ENCODE measurements at regions not wholly inside any gene's neighbourhood (a gene's known extent, or its start where the extent isn't known, plus 50 kb on each side); places are given as distances from the start of the nearest gene placed in this dataset.
"Not testable (repeated sequence)": the region's sequence is repeated elsewhere in the genome, so short reads cannot be mapped to it uniquely, and the experiment has no call there.

- H3K4me1 ChIP-seq (ENCODE audit: control insufficient read depth in 5 of 5, insufficient read depth in 5 of 5, low read length in 5 of 5), result peaks cover 0 to 22% (median 13%) of the 10 kb centered on the region in 5 donors
- not testable (repeated sequence) for H3K27me3 ChIP-seq (ENCODE audit: control insufficient read depth in 5 of 5, insufficient read depth in 4 of 5, low read length in 5 of 5); H3K9me3 ChIP-seq (ENCODE audit: control insufficient read depth in 5 of 5, low read length in 5 of 5); H3K4me3 ChIP-seq (ENCODE audit: low read depth in 1 of 5, low read length in 5 of 5); H3K9ac ChIP-seq (ENCODE audit: low read length in 5 of 5); H3K36me3 ChIP-seq (ENCODE audit: control insufficient read depth in 5 of 5, insufficient read depth in 5 of 5, low read length in 5 of 5); H3K27ac ChIP-seq (ENCODE audit: low read depth, low read length)
Measured at GRCh38 chr6:139879241-139879640, 504.8 kb upstream of the CITED2 start.

GRCh38 chr6:139877828-139878405, 503.5 kb upstream of the CITED2 start:
- Histone ChIP-seq H3K9ac (ENCODE audit: low read length in 5 of 5) (no peak overlapping the region), H3K4me1 (ENCODE audit: control insufficient read depth in 5 of 5, insufficient read depth in 5 of 5, low read length in 5 of 5) (peaks cover 0 to 13% (median 8%) of the 10 kb centered on the region in 5 donors), H3K27me3 (ENCODE audit: control insufficient read depth in 5 of 5, insufficient read depth in 4 of 5, low read length in 5 of 5) (no peaks in the 10 kb centered on the region), H3K4me3 (ENCODE audit: low read depth in 1 of 5, low read length in 5 of 5) (no peak overlapping the region), H3K27ac (ENCODE audit: low read depth, low read length) (no peak overlapping the region), H3K36me3 (ENCODE audit: control insufficient read depth in 5 of 5, insufficient read depth in 5 of 5, low read length in 5 of 5) (no peaks in the 10 kb centered on the region), H3K9me3 (ENCODE audit: control insufficient read depth in 5 of 5, low read length in 5 of 5) (no peaks in the 10 kb centered on the region)

DNA sequence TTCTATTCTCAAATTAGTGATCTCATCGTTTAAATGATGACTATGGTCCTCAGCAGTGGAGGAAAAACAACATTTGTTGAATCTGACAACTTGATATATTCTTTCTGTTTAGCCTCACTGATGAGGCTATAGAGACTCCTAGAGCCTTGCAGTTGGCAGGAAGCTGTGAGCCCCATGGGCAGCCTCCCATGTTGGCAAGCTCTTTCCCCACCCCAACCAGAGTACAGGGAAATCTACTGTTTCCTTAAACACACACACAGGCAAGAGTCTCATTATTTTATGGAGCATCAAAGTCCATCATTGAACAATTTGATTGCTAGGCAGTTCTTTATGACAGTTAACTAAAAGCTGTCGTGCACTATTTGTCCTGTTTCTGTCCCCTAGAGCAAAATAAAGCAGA, 498.2 kb upstream of the CITED2 start:
- no peaks in the 10 kb centered on the region for H3K9me3 ChIP-seq (ENCODE audit: control insufficient read depth in 5 of 5, low read length in 5 of 5)
- no peak overlapping the region for H3K27ac ChIP-seq (ENCODE audit: low read depth, low read length)
- no peaks in the 10 kb centered on the region for H3K4me1 ChIP-seq (ENCODE audit: control insufficient read depth in 5 of 5, insufficient read depth in 5 of 5, low read length in 5 of 5)
- no peak overlapping the region for H3K9ac ChIP-seq (ENCODE audit: low read length in 5 of 5)
- no peaks in the 10 kb centered on the region for H3K36me3 ChIP-seq (ENCODE audit: control insufficient read depth in 5 of 5, insufficient read depth in 5 of 5, low read length in 5 of 5)
- no peak overlapping the region for H3K4me3 ChIP-seq (ENCODE audit: low read depth in 1 of 5, low read length in 5 of 5)
- no peaks in the 10 kb centered on the region for H3K27me3 ChIP-seq (ENCODE audit: control insufficient read depth in 5 of 5, insufficient read depth in 4 of 5, low read length in 5 of 5)

DNA sequence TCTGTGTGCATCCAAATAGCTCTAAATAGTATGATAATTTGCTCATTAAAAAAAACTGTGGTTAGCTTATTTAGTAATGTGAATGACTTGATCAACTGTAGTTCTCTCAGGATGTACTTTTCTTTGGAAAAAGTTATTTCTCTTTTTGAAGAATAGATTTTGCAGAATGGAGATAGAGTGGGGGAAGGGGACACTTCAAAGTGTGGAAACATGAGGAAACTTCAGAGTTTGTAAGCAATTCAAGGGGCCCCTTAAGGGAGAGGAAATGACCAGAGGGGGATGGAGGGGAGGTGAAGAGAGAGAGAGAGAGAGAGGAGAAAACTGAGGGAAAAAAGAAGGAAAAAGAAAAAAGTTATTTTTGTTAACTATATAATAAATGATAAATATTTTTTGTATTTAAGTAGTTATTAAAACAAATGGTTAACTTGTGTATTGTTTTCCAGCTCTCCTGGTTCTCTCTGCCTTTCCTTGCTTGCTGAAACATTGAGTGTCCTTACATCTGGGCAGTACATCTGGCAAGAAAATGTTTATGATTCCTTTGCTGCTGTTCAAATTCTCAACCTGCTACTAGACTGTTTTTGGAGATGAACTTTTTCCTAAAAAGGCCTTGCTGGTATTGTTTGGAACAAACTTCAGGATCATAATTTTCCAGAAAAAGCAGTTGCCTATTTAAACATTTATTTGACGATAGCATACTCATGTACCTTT, 497.5 kb upstream of the CITED2 start:
- H3K27me3 ChIP-seq (ENCODE audit: control insufficient read depth in 5 of 5, insufficient read depth in 4 of 5, low read length in 5 of 5), result no peaks in the 10 kb centered on the region
- no peaks in the 10 kb centered on the region for H3K36me3 ChIP-seq (ENCODE audit: control insufficient read depth in 5 of 5, insufficient read depth in 5 of 5, low read length in 5 of 5)
- no peak overlapping the region for H3K9ac ChIP-seq (ENCODE audit: low read length in 5 of 5)
- H3K4me3 ChIP-seq (ENCODE audit: low read depth in 1 of 5, low read length in 5 of 5), result no peak overlapping the region
- H3K4me1 ChIP-seq (ENCODE audit: control insufficient read depth in 5 of 5, insufficient read depth in 5 of 5, low read length in 5 of 5), result no peaks in the 10 kb centered on the region
- no peak overlapping the region for H3K27ac ChIP-seq (ENCODE audit: low read depth, low read length)
- no peaks in the 10 kb centered on the region for H3K9me3 ChIP-seq (ENCODE audit: control insufficient read depth in 5 of 5, low read length in 5 of 5)

DNA sequence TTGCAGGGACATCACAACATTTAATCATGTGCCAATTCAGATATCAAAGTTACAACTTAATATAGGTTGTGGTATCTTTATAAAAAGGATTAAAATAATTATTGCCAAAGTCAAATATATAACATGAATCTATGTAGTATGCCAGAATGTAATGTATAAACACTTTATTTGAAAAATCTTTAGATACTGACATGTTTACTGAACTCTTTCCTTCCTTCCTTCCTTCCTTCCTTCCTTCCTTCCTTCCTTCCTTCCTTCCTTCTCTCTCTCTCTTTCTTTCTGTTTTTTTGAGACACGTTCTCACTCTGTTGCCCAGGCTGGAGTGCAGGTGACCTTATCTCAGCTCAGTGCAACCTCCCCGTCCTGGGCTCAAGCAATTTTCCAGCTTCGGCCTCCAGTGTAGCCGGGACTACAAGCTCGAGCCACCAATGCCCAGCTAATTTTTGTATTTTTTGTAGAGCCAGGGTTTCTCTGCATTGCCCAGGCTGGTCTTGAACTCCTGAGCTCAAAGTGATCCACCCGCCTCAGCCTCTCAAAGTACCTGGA, 496.8 kb upstream of the CITED2 start:
- Histone ChIP-seq H3K4me3 (ENCODE audit: low read depth in 1 of 5, low read length in 5 of 5) (no peak overlapping the region), H3K27ac (ENCODE audit: low read depth, low read length) (no peak overlapping the region), H3K27me3 (ENCODE audit: control insufficient read depth in 5 of 5, insufficient read depth in 4 of 5, low read length in 5 of 5) (no peaks in the 10 kb centered on the region), H3K36me3 (ENCODE audit: control insufficient read depth in 5 of 5, insufficient read depth in 5 of 5, low read length in 5 of 5) (no peaks in the 10 kb centered on the region), H3K9ac (ENCODE audit: low read length in 5 of 5) (no peak overlapping the region), H3K9me3 (ENCODE audit: control insufficient read depth in 5 of 5, low read length in 5 of 5) (no peaks in the 10 kb centered on the region), H3K4me1 (ENCODE audit: control insufficient read depth in 5 of 5, insufficient read depth in 5 of 5, low read length in 5 of 5) (no peaks in the 10 kb centered on the region)

- H3K27ac ChIP-seq (ENCODE audit: low read depth, low read length), result no peak overlapping the region
- no peaks in the 10 kb centered on the region for H3K4me1 ChIP-seq (ENCODE audit: control insufficient read depth in 5 of 5, insufficient read depth in 5 of 5, low read length in 5 of 5)
Measured at GRCh38 chr6:139868576-139868975, 494.1 kb upstream of the CITED2 start.

GRCh38 chr6:139863964-139864363, 489.5 kb upstream of the CITED2 start:
- Histone ChIP-seq H3K9ac (ENCODE audit: low read length in 5 of 5) (no peak overlapping the region), H3K27me3 (ENCODE audit: control insufficient read depth in 5 of 5, insufficient read depth in 4 of 5, low read length in 5 of 5) (no peaks in the 10 kb centered on the region), H3K4me1 (ENCODE audit: control insufficient read depth in 5 of 5, insufficient read depth in 5 of 5, low read length in 5 of 5) (no peaks in the 10 kb centered on the region), H3K9me3 (ENCODE audit: control insufficient read depth in 5 of 5, low read length in 5 of 5) (no peaks in the 10 kb centered on the region), H3K4me3 (ENCODE audit: low read depth in 1 of 5, low read length in 5 of 5) (no peak overlapping the region), H3K36me3 (ENCODE audit: control insufficient read depth in 5 of 5, insufficient read depth in 5 of 5, low read length in 5 of 5) (no peaks in the 10 kb centered on the region), H3K27ac (ENCODE audit: low read depth, low read length) (no peak overlapping the region)

More at GRCh38 chr6:139868576-139868975, 494.1 kb upstream of the CITED2 start:
- no peaks in the 10 kb centered on the region for H3K27me3 ChIP-seq (ENCODE audit: control insufficient read depth in 5 of 5, insufficient read depth in 4 of 5, low read length in 5 of 5)
- H3K9ac ChIP-seq (ENCODE audit: low read length in 5 of 5), result no peak overlapping the region
- no peak overlapping the region for H3K4me3 ChIP-seq (ENCODE audit: low read depth in 1 of 5, low read length in 5 of 5)
- H3K9me3 ChIP-seq (ENCODE audit: control insufficient read depth in 5 of 5, low read length in 5 of 5), result no peaks in the 10 kb centered on the region
- H3K36me3 ChIP-seq (ENCODE audit: control insufficient read depth in 5 of 5, insufficient read depth in 5 of 5, low read length in 5 of 5), result no peaks in the 10 kb centered on the region

GRCh38 chr6:139863346-139863745, 488.9 kb upstream of the CITED2 start:
- H3K4me1 ChIP-seq (ENCODE audit: control insufficient read depth in 5 of 5, insufficient read depth in 5 of 5, low read length in 5 of 5), result no peaks in the 10 kb centered on the region
- no peak overlapping the region for H3K27ac ChIP-seq (ENCODE audit: low read depth, low read length)
- H3K27me3 ChIP-seq (ENCODE audit: control insufficient read depth in 5 of 5, insufficient read depth in 4 of 5, low read length in 5 of 5), result no peaks in the 10 kb centered on the region
- no peak overlapping the region for H3K9ac ChIP-seq (ENCODE audit: low read length in 5 of 5)
- H3K36me3 ChIP-seq (ENCODE audit: control insufficient read depth in 5 of 5, insufficient read depth in 5 of 5, low read length in 5 of 5), result no peaks in the 10 kb centered on the region
- no peaks in the 10 kb centered on the region for H3K9me3 ChIP-seq (ENCODE audit: control insufficient read depth in 5 of 5, low read length in 5 of 5)
- H3K4me3 ChIP-seq (ENCODE audit: low read depth in 1 of 5, low read length in 5 of 5), result no peak overlapping the region

- no peaks in the 10 kb centered on the region for H3K9me3 ChIP-seq (ENCODE audit: control insufficient read depth in 5 of 5, low read length in 5 of 5)
- H3K4me1 ChIP-seq (ENCODE audit: control insufficient read depth in 5 of 5, insufficient read depth in 5 of 5, low read length in 5 of 5), result peaks cover 0 to 3% (median 0%) of the 10 kb centered on the region in 5 donors
- H3K9ac ChIP-seq (ENCODE audit: low read length in 5 of 5), result no peak overlapping the region
- H3K27ac ChIP-seq (ENCODE audit: low read depth, low read length), result no peak overlapping the region
- H3K27me3 ChIP-seq (ENCODE audit: control insufficient read depth in 5 of 5, insufficient read depth in 4 of 5, low read length in 5 of 5), result no peaks in the 10 kb centered on the region
- no peaks in the 10 kb centered on the region for H3K36me3 ChIP-seq (ENCODE audit: control insufficient read depth in 5 of 5, insufficient read depth in 5 of 5, low read length in 5 of 5)
- H3K4me3 ChIP-seq (ENCODE audit: low read depth in 1 of 5, low read length in 5 of 5), result no peak overlapping the region
Measured at GRCh38 chr6:139862311-139862710, 487.9 kb upstream of the CITED2 start.

- Histone ChIP-seq H3K27me3 (ENCODE audit: control insufficient read depth in 5 of 5, insufficient read depth in 4 of 5, low read length in 5 of 5) (no peaks in the 10 kb centered on the region), H3K36me3 (ENCODE audit: control insufficient read depth in 5 of 5, insufficient read depth in 5 of 5, low read length in 5 of 5) (no peaks in the 10 kb centered on the region), H3K9me3 (ENCODE audit: control insufficient read depth in 5 of 5, low read length in 5 of 5) (no peaks in the 10 kb centered on the region), H3K9ac (ENCODE audit: low read length in 5 of 5) (no peak overlapping the region), H3K4me1 (ENCODE audit: control insufficient read depth in 5 of 5, insufficient read depth in 5 of 5, low read length in 5 of 5) (peaks cover 0 to 13% (median 3%) of the 10 kb centered on the region in 5 donors), H3K27ac (ENCODE audit: low read depth, low read length) (no peak overlapping the region), H3K4me3 (ENCODE audit: low read depth in 1 of 5, low read length in 5 of 5) (no peak overlapping the region)
Measured at GRCh38 chr6:139860203-139860602, 485.8 kb upstream of the CITED2 start.
